A673 (cell line): ENCODE measurements at regions not wholly inside any gene's neighbourhood (a gene's known extent, or its start where the extent isn't known, plus 50 kb on each side); places are given as distances from the start of the nearest gene placed in this dataset.

Source experiments
- EZH2 ChIP-seq: fragments of 200-600 bp; sonication (generic); IDR thresholded peaks from 2 replicates; pipeline ENCODE4 v1.6.1; 2017; ENCODE audit warnings: borderline replicate concordance, low read depth, mild to moderate bottlenecking, mixed read lengths, antibody characterized with exemption, low read length; ENCODE audit not compliant: poor library complexity, severe bottlenecking
- TF ChIP-seq, protein P1 (sequence below): fragments of 300-800, 200-600 bp; sonication (generic); conservative IDR thresholded peaks from 2 replicates; pipeline ENCODE4 v1.5.1; 2017; ENCODE audit warnings: low read depth, mild to moderate bottlenecking, antibody characterized with exemption, low read length, moderate library complexity, mixed read lengths

DNA sequence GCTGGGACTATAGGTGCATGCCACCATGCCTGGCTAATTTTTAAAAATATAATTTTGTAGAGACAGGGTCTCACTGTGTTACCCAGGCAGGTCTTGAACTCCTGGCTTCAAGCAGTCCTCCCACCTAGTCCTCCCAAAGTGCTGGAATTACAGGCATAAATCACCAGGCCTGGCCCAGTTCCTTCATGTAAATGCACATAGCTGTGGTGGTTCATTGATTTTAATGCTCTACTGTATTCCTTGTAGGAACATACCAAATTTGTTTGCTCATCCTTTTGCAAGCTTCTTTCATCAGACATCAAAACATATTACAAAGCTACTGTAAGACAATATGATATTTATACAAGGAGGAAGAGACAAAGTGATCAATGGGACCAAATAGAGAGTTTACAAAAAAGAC is 237.5 kb upstream of the ESRRG start:
- TF ChIP-seq, protein P1, sequence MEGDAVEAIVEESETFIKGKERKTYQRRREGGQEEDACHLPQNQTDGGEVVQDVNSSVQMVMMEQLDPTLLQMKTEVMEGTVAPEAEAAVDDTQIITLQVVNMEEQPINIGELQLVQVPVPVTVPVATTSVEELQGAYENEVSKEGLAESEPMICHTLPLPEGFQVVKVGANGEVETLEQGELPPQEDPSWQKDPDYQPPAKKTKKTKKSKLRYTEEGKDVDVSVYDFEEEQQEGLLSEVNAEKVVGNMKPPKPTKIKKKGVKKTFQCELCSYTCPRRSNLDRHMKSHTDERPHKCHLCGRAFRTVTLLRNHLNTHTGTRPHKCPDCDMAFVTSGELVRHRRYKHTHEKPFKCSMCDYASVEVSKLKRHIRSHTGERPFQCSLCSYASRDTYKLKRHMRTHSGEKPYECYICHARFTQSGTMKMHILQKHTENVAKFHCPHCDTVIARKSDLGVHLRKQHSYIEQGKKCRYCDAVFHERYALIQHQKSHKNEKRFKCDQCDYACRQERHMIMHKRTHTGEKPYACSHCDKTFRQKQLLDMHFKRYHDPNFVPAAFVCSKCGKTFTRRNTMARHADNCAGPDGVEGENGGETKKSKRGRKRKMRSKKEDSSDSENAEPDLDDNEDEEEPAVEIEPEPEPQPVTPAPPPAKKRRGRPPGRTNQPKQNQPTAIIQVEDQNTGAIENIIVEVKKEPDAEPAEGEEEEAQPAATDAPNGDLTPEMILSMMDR, result no peak
- no peak for TF ChIP-seq EZH2
